NCI-H526 (cell line): ENCODE measurements at regions not wholly inside any gene's neighbourhood (a gene's known extent, or its start where the extent isn't known, plus 50 kb on each side); places are given as distances from the start of the nearest gene placed in this dataset.
A peak's percentile ranks its signal among the peaks of the same experiment; 100 is the strongest.

Source experiments
- DNase-seq, 2 experiments: peaks; one replicate each; lab custom pipeline; 2025; lab: John Stamatoyannopoulos, UW

DNA sequence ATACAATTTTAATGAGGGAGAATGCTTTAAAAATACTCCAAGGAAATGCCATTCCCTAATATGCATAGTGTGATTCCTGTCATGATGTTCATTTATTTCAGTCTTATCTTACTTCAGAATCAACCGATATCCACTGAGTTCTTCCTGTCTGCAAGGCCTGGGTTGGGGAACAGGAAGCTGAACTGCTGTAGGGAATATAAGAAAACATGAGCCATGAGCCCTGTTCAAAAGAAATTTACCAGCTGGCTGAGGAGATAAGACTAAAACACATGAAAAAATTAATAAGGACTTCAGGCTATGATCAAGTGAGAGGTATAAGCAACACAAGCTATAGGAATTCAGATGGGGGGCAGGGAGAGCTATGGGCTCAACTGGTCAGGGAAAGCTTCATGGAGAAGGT, 184.7 kb downstream of the PLPP4 start:
- no peak for DNase-seq

- no peak for DNase-seq
These were observed 186.3 kb downstream of the PLPP4 start for GRCh38 chr10:120643351-120643750.

- no peak for DNase-seq
These were observed 187.8 kb downstream of the PLPP4 start for GRCh38 chr10:120644556-120645410.

DNA sequence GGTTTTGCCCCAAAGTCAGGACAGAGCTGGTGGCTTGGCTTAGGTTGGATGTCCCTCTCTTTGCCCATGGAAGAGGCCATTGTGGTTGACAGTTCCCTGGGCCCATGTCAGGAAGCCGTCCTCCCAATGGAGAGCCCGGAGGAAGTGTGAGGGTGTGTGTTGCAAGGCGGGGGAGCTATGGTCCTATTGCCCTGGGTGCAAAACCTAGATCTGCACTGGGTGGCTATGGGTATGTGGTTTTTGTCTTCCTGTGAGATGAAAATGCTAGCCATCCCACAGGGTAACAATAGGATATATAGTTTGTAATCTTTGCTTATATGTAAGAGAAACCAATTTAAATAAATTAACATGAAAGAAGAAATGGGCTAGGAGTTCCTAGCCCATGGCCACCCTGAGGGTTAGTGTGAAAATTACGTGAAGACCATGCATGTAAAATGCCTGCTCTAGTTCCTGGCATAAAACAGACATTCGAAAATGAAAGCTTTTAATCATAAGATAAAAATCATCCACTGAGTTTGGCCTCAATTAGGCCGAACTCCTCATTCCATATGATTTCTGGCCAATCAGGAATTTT, 189.2 kb downstream of the PLPP4 start:
- DNase-seq, result no peak

- peak in 1 of 2 experiments; percentile 11 for DNase-seq
These were observed 189.9 kb downstream of the PLPP4 start for GRCh38 chr10:120646738-120647456.

DNA sequence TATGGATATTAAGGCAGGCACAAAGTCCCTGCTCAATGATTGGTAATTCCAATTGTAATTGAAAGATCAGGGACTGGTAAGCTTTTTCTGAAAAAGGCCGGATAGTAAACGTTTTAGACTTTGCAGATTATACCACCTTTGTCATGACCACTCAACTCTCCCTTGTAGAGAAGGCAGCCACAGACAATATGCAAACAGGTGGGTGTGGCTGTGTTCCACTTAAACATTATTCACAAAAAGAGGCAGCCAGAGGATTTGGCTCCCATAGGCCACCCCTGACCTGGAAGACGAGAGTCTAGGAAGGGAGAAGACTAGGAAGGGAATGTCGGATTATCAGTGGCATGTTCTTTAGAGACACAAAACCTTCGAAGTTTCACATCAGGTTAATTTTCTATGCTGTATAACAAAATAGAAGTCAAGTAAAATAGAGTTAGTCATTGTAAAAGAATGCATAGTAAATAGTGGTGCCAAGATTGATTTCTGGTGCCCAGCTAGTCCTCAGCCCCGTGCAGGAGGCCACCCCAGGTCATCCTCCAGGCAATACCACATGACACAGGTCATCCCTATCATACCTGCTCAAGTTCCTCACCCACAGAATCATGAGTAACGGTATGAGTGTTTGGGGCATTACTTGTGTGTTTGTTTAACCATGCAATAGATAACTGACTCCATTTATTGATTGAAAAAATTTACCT, 193.8 kb downstream of the PLPP4 start:
- no peak for DNase-seq

GRCh38 chr10:120656107-120656506, 195.1 kb upstream of the WDR11 start:
- no peak for DNase-seq

- DNase-seq, result no peak
These were observed 193.8 kb upstream of the WDR11 start for GRCh38 chr10:120657371-120657770.

- peak in 1 of 2 experiments; percentile 22 for DNase-seq
These were observed 191.9 kb upstream of the WDR11 start for GRCh38 chr10:120658943-120659885.

- DNase-seq, result peak in 1 of 2 experiments; percentile 62
These were observed 184.9 kb upstream of the WDR11 start for GRCh38 chr10:120666308-120666707.

GRCh38 chr10:120667276-120667675, 183.9 kb upstream of the WDR11 start:
- DNase-seq, result no peak

- DNase-seq, result no peak
These were observed 179.7 kb upstream of the WDR11 start for GRCh38 chr10:120671491-120671890.

- DNase-seq, result no peak
These were observed 167.7 kb upstream of the WDR11 start for GRCh38 chr10:120683454-120683853.

GRCh38 chr10:120684226-120684625, 166.9 kb upstream of the WDR11 start:
- no peak for DNase-seq

GRCh38 chr10:120685136-120685535, 166.0 kb upstream of the WDR11 start:
- no peak for DNase-seq

- DNase-seq, result no peak
These were observed 162.2 kb upstream of the WDR11 start for GRCh38 chr10:120688928-120689327.

DNA sequence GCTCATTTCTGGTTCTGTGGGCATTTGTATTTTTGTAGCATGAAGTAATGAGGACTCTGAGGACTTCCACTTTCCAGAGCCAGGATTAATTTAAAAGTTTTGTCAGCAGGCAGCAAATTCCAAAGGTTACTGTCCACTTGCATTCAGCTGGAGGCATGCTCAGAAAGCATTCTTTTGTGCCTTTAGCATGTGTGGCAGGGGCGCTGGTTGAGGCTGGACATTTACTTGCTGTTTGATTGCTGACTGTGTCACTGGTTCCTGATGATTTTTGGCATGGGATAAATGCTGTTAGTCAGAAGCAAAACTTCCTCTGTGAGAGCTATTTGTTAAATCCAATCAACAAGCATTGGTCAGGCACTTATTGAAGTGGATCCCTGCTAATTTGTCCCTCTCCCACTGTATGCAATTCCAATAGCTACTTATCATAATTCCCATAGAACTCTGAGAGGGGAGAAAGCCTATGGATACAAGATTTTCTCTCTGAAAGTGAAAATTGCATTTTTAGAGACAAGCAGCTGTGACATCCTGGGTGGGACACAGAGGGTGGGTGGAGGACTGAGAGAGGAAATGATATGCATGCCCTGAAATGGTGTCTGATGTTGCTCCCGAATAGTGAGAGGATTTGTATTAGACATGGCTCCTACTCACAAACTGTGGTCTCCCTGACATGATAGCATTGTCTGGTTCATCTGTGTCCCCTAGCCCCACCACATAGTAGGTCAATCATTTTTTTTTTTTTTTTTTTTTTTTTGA, 161.2 kb upstream of the WDR11 start:
- DNase-seq, result no peak

DNA sequence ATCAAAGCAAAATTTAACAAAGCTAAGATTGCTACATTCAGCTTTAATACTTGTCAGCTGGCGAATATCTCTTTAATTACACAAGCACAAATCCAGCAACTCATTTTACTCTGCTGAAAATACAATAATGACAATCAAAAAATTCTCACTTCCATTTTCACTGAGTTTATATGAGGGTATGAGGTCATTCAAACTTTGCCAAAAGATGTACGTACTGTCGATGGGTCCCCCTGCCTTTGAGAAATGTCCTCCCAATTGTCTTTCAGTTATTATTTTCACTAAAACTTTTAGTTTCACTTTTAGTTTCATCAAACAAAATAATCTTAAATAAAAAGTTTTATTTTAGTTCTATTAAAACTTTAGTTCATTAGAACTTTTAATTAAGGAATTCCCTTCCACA, 159.5 kb upstream of the WDR11 start:
- no peak for DNase-seq

DNA sequence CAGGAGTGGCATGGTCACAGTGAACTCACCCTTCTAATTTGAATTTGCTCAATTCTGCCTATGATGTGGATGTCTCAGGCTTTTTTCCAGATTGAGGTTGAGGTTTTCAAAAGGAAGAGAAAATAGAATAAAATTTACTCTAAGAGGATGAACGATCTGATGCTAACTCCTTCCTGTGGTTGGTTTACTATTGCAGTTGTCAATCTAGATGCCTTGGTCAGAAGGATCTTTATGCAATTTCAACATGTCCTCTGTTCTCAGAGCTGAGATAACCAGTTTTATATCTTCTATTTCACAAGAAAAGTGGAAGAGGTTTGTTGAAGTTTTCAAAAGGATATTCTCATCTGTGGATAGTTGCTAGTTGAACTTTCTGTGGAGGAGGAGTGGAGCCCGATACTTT, 150.7 kb upstream of the WDR11 start:
- no peak for DNase-seq

- no peak for DNase-seq
These were observed 149.8 kb upstream of the WDR11 start for GRCh38 chr10:120701381-120701780.
